ENCODE measurements at regions not wholly inside any gene's neighbourhood (a gene's known extent, or its start where the extent isn't known, plus 50 kb on each side); places are given as distances from the start of the nearest gene placed in this dataset.

DNA sequence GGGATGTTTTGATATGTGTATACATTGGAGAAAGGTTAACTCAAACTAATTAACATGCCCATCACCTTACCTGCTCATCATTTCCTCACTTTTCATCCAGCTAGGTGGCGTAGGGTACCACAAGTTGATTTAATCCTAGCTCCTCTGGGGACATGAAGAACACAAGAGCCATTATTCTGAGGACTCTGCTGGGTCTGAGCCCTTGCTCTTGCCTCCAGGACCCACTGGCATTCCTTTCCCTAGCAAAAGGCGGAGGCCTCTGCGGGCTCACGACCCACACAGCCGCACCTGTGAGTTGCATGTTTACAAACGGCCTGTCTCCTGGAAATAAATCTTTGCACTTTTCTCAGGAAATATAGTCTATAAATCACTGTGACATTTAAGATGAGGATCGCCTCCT lies 871.9 kb downstream of the TBC1D22A start:
- Histone ChIP-seq H3K4me3 (ENCODE audit: low read length) (no peak overlapping the region), H3K4me1 (ENCODE audit: control insufficient read depth, insufficient read depth, low read length) (no peaks in the 10 kb centered on the region), H3K27ac (ENCODE audit: low read length) (no peak overlapping the region), H3K27me3 (ENCODE audit: control insufficient read depth, insufficient read depth, low read length) (no peaks in the 10 kb centered on the region), H3K9me3 (ENCODE audit: control insufficient read depth, insufficient read depth, low read length) (peaks cover 11% of the 10 kb centered on the region), H3K36me3 (ENCODE audit: control insufficient read depth, insufficient read depth, low read length) (no peaks in the 10 kb centered on the region)
- Mint-ChIP-seq H3K36me3 (peaks cover 12% of the 10 kb centered on the region), H3K9me3 (peaks cover 5 to 10% of the 10 kb centered on the region in 2 donors), H3K27ac (no peak overlapping the region), H3K4me3 (no peak overlapping the region), H3K4me1 (no peaks in the 10 kb centered on the region), H3K27me3 (ENCODE audit: low read depth in 2 of 2) (peaks cover 4 to 14% of the 10 kb centered on the region in 2 donors)
- intact Hi-C loops (cut with micrococcal nuclease): no loop called here
- no peak for DNase-seq
- 61% methylated on average over 7 of the region's 7 CpGs for WGBS (ENCODE audit: insufficient coverage)
- TF ChIP-seq, protein P1, sequence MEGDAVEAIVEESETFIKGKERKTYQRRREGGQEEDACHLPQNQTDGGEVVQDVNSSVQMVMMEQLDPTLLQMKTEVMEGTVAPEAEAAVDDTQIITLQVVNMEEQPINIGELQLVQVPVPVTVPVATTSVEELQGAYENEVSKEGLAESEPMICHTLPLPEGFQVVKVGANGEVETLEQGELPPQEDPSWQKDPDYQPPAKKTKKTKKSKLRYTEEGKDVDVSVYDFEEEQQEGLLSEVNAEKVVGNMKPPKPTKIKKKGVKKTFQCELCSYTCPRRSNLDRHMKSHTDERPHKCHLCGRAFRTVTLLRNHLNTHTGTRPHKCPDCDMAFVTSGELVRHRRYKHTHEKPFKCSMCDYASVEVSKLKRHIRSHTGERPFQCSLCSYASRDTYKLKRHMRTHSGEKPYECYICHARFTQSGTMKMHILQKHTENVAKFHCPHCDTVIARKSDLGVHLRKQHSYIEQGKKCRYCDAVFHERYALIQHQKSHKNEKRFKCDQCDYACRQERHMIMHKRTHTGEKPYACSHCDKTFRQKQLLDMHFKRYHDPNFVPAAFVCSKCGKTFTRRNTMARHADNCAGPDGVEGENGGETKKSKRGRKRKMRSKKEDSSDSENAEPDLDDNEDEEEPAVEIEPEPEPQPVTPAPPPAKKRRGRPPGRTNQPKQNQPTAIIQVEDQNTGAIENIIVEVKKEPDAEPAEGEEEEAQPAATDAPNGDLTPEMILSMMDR (IDR thresholded peaks at IDR 0.05): no peak
- ATAC-seq: no peak

DNA sequence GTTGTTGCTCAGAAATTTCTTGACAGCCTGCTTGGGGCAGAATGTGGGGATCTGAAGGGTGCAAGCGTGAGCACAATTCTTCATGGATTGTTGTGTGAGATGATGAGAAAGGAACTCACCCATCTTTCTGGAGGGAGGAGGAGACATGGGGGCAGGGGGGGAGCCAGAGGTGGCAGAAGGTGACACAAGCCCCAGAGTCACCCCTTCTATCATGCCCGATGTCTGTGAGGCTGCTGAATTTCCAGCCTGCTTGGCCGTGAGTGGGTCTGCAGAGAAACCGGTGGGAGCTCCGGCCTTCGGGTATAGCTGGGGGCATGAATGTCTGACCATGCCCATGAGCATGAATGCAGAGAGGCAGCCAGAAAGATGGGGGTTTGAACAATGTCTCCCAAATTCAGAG lies 870.7 kb downstream of the TBC1D22A start:
- Mint-ChIP-seq H3K4me1 (no peaks in the 10 kb centered on the region), H3K36me3 (peaks cover 11% of the 10 kb centered on the region), H3K4me3 (no peak overlapping the region), H3K27ac (no peak overlapping the region), H3K9me3 (peaks cover 2 to 6% of the 10 kb centered on the region in 2 donors), H3K27me3 (ENCODE audit: low read depth in 2 of 2) (peaks cover 0 to 9% of the 10 kb centered on the region in 2 donors)
- no peaks in the 10 kb centered on the region for H3K27me3 ChIP-seq (ENCODE audit: control insufficient read depth, insufficient read depth, low read length)
- TF ChIP-seq, protein P1 (IDR thresholded peaks at IDR 0.05): no peak
- no peak overlapping the region for H3K4me3 ChIP-seq (ENCODE audit: low read length)
- H3K27ac ChIP-seq (ENCODE audit: low read length): no peak overlapping the region
- peaks cover 11% of the 10 kb centered on the region for H3K9me3 ChIP-seq (ENCODE audit: control insufficient read depth, insufficient read depth, low read length)
- no peak for DNase-seq
- no peaks in the 10 kb centered on the region for H3K36me3 ChIP-seq (ENCODE audit: control insufficient read depth, insufficient read depth, low read length)
- intact Hi-C loops (cut with micrococcal nuclease): no loop called here
- H3K4me1 ChIP-seq (ENCODE audit: control insufficient read depth, insufficient read depth, low read length): no peaks in the 10 kb centered on the region
- 91% methylated on average over 6 of the region's 6 CpGs for WGBS (ENCODE audit: insufficient coverage)
- no peak for ATAC-seq

GRCh38 chr22:47632701-47633100 lies 870.3 kb downstream of the TBC1D22A start:
- Mint-ChIP-seq H3K27me3 (ENCODE audit: low read depth in 2 of 2) (peaks cover 0 to 6% of the 10 kb centered on the region in 2 donors), H3K4me3 (no peak overlapping the region), H3K9me3 (peaks cover 2 to 3% of the 10 kb centered on the region in 2 donors), H3K36me3 (peaks cover 6% of the 10 kb centered on the region), H3K4me1 (no peaks in the 10 kb centered on the region), H3K27ac (no peak overlapping the region)
- intact Hi-C loops (cut with micrococcal nuclease): no loop called here
- ATAC-seq: no peak
- WGBS (ENCODE audit: insufficient coverage): 24% methylated on average over 10 of the region's 10 CpGs
- no peak overlapping the region for H3K27ac ChIP-seq (ENCODE audit: low read length)
- no peaks in the 10 kb centered on the region for H3K4me1 ChIP-seq (ENCODE audit: control insufficient read depth, insufficient read depth, low read length)
- no peaks in the 10 kb centered on the region for H3K36me3 ChIP-seq (ENCODE audit: control insufficient read depth, insufficient read depth, low read length)
- DNase-seq: no peak
- H3K9me3 ChIP-seq (ENCODE audit: control insufficient read depth, insufficient read depth, low read length): peaks cover 11% of the 10 kb centered on the region
- TF ChIP-seq, protein P1 (IDR thresholded peaks at IDR 0.05): no peak
- no peak overlapping the region for H3K4me3 ChIP-seq (ENCODE audit: low read length)
- no peaks in the 10 kb centered on the region for H3K27me3 ChIP-seq (ENCODE audit: control insufficient read depth, insufficient read depth, low read length)

DNA sequence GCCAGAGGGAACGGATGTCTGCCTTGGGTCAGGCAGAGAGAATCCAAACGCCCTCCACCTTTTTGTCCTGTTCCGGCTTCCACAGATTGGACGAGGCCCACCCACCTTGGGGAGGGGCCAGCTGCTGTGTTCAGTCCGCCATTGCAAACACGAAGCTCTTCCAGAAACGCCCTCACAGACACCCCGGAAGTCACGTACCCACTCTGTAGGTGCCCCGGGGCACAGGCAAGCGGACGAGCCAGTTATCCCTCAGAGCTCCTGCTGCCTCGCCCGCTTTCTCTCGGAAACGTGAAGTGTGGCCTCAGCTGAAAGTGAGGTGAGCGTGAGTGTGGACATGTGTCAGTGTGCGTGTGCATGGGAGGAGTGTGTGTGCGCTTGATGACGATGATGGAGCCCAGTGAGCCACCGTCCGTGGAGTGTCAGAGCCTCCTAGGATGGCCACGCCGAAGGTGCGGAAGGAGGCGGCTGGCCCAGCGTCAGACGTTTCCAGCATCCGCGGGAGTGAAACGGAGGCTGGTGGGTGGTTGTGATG lies 869.2 kb downstream of the TBC1D22A start:
- H3K27me3 Mint-ChIP-seq (ENCODE audit: low read depth in 2 of 2): no peaks in the 10 kb centered on the region
- H3K36me3 Mint-ChIP-seq: no peaks in the 10 kb centered on the region
- Histone ChIP-seq H3K36me3 (ENCODE audit: control insufficient read depth, insufficient read depth, low read length) (no peaks in the 10 kb centered on the region), H3K9me3 (ENCODE audit: control insufficient read depth, insufficient read depth, low read length) (peaks cover 4% of the 10 kb centered on the region), H3K4me1 (ENCODE audit: control insufficient read depth, insufficient read depth, low read length) (no peaks in the 10 kb centered on the region), H3K27ac (ENCODE audit: low read length) (no peak overlapping the region), H3K4me3 (ENCODE audit: low read length) (no peak overlapping the region), H3K27me3 (ENCODE audit: control insufficient read depth, insufficient read depth, low read length) (no peaks in the 10 kb centered on the region)
- TF ChIP-seq, protein P1 (IDR thresholded peaks at IDR 0.05): no peak
- intact Hi-C loops (cut with micrococcal nuclease): no loop called here
- DNase-seq (no peak), ATAC-seq (no peak)
- no peak overlapping the region for H3K27ac Mint-ChIP-seq
- H3K9me3 Mint-ChIP-seq: no peaks in the 10 kb centered on the region
- H3K4me3 Mint-ChIP-seq: no peak overlapping the region
- WGBS (ENCODE audit: insufficient coverage): 94% methylated on average over 31 of the region's 31 CpGs
- no peaks in the 10 kb centered on the region for H3K4me1 Mint-ChIP-seq
